22Rv1 (cell line): ENCODE measurements at regions not wholly inside any gene's neighbourhood (a gene's known extent, or its start where the extent isn't known, plus 50 kb on each side); places are given as distances from the start of the nearest gene placed in this dataset.

ENCODE experiments used
- ZFX ChIP-seq: fragments of 450-650 bp; IDR thresholded peaks from 2 replicates; pipeline ENCODE4 v1.6.1; 2017; ENCODE audit warnings: antibody characterized with exemption, borderline replicate concordance
- TF ChIP-seq, protein P1 (sequence below): fragments of 450-650 bp; IDR thresholded peaks from 2 replicates; pipeline ENCODE4 v1.5.1; 2017; ENCODE audit warnings: mild to moderate bottlenecking

DNA sequence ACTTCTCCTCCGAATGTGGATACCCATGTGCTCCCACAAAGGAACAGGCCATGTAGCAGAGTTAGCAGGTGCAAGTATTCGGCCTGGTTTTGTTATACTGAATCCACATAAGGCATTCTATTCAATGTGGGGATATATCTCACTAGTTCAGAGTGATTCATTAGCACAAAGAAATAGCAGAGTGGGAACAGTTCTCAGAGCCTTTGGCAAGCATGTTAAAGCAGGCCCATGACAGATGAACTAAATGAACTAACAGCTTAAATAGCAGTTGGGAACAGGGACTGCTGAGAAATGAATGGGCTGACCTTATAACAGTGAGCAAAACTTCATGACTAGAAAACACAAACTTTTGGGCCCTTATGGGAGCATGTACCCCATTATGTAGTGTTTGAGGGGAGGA is 352.0 kb downstream of the FLRT2 start:
- TF ChIP-seq, protein P1, sequence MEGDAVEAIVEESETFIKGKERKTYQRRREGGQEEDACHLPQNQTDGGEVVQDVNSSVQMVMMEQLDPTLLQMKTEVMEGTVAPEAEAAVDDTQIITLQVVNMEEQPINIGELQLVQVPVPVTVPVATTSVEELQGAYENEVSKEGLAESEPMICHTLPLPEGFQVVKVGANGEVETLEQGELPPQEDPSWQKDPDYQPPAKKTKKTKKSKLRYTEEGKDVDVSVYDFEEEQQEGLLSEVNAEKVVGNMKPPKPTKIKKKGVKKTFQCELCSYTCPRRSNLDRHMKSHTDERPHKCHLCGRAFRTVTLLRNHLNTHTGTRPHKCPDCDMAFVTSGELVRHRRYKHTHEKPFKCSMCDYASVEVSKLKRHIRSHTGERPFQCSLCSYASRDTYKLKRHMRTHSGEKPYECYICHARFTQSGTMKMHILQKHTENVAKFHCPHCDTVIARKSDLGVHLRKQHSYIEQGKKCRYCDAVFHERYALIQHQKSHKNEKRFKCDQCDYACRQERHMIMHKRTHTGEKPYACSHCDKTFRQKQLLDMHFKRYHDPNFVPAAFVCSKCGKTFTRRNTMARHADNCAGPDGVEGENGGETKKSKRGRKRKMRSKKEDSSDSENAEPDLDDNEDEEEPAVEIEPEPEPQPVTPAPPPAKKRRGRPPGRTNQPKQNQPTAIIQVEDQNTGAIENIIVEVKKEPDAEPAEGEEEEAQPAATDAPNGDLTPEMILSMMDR = no peak
- no peak for TF ChIP-seq ZFX
